GM12801 (cell line): ENCODE measurements at regions not wholly inside any gene's neighbourhood (a gene's known extent, or its start where the extent isn't known, plus 50 kb on each side); places are given as distances from the start of the nearest gene placed in this dataset.

Experiments
- TF ChIP-seq, protein P1 (sequence below): IDR thresholded peaks from one replicate; pipeline ENCODE4 v1.5.1; 2011; ENCODE audit warnings: control low read depth; ENCODE audit not compliant: insufficient read length; ENCODE audit errors: extremely low read depth

DNA sequence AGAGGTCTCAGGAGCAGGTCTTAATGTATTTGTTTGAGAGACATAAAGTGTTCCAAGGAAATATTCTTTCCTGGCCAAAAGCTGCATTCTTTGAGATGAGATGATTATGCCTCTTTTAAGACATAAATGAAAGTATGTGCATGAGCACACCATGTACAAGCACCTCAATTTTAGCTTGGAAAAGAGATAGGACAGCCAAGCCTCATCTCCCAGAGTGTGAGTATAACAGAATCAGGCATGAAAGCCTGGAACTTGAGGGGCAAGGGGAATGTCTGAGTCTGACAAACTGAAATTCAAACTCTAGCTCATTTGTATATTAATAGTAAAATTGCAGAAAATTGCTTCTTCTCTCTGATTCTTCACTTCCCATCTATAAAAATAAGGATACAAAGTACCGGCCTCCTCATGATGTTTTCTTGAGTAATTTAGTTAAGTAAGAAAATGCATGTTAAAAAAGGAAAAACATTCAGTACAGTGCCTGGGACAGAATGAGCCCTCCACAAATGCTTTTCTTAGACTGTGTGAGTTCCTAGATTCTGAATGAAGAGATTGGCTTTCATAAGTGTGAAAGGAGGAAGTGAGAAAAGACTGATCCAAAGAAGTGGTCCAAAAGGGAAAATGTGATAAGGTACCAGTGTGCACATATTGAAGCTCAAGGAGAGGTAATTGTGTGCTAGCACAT, 1260.9 kb upstream of the SORCS1 start:
- TF ChIP-seq, protein P1, sequence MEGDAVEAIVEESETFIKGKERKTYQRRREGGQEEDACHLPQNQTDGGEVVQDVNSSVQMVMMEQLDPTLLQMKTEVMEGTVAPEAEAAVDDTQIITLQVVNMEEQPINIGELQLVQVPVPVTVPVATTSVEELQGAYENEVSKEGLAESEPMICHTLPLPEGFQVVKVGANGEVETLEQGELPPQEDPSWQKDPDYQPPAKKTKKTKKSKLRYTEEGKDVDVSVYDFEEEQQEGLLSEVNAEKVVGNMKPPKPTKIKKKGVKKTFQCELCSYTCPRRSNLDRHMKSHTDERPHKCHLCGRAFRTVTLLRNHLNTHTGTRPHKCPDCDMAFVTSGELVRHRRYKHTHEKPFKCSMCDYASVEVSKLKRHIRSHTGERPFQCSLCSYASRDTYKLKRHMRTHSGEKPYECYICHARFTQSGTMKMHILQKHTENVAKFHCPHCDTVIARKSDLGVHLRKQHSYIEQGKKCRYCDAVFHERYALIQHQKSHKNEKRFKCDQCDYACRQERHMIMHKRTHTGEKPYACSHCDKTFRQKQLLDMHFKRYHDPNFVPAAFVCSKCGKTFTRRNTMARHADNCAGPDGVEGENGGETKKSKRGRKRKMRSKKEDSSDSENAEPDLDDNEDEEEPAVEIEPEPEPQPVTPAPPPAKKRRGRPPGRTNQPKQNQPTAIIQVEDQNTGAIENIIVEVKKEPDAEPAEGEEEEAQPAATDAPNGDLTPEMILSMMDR, result no peak

DNA sequence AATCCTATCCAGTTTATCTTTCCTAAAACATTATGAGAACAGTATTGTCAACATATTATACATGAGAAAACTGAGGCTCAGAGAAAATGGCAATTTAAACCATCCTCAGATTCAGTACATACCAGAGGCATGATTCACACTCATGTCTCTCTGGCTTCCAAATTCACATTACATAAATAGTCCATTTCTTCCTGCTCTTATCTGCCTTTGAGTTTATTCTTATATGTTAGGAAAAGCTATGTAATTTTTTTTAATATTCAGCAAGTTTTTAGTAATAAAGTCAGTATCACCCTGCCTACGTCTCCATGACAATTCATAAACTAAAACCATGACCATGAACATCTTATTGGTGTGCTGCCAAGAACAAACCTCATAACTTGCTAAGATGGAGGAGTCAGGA, 1260.2 kb upstream of the SORCS1 start:
- TF ChIP-seq, protein P1, result no peak

DNA sequence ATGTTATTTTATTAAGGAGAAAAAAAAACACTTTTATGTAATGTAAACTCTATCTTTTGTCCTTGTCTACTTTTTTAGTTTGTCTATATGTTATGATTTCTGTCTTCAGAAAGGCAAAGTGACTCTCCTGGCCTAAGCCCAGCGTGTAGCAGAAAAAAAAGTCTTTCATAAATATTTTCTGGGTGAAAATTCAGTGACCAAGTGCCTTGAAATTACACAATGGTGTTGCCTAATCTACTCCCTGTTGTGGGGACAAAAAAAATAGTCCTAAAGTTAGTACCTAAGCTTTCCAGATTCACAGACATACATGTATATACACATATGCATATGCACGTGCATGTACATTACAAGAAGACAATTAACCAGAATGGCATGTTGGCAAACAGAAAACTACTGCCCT, 1257.8 kb upstream of the SORCS1 start:
- TF ChIP-seq, protein P1, result no peak

DNA sequence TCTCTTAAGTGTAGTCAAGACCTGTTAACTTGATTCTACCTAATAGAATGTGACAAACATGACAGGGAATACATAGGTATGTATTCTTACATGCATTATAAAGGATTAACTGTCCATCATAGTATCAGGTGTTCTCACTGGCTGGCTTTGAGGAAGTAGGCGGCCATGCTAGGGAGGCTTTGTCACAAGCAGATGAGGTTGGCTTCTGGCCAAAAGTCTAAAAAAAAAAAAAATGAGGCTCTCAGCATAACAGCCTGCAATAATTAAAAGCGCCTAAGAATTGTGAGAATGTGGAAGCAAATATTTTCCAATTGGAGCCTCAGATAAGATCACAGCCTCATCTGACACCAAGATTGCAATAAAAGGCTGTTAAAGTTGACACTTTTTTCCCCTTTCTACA, 1256.8 kb upstream of the SORCS1 start:
- TF ChIP-seq, protein P1, result no peak

DNA sequence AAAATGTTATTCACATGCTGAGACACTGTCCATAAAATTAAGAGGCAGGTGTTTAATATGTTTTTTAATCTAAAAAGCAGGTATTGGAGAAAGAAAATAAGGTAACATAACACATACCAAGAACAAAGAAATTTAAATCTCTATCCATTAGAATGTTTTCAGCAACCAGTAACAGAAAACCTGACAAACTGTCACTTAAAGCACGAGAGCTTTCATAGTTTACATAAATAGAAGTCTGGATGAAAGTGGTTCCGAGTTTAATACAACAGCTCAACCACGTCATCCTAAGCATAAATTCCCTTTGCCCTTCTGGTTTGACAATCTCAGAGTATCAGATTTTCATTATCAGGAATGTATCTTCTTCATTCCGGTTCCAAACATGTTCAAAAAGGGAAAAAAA, 1249.4 kb upstream of the SORCS1 start:
- TF ChIP-seq, protein P1, result no peak

DNA sequence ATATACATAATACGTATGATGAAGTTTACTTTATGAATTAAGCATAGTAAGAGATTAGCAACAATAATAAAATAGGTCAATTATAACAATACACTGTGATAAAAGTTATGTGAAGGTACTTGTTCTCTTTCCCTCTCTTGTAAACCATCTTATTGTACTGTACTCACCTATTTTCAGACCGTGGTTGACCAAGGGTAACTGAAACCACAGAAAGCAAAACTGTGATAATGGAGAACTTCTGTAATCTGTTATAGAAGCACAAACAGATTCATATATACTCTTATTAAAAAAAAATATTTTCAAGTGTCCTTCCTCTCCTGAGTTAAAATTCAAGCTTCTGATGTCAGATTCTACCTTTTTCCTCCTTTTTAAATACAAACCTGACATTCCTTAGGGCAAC, 1247.8 kb upstream of the SORCS1 start:
- TF ChIP-seq, protein P1, result no peak

DNA sequence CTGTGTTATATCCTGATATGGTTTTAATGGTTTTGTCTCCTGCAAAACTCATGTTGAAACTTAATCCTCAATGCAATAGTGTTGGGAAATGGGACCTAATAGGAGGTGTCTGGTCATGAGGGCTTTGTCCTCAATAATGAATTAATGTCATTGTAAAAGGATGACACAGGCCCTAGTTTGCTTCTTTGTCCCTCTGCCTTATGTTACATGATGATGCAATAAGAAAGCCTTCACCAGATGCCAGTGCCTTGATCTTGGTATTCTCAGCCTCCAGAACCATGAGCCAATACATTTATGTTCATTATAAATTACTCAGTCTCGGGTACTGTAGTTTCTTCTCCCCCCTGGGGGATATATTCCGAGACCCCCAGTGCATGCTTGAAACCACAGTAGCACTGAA, 1247.4 kb upstream of the SORCS1 start:
- TF ChIP-seq, protein P1, result no peak

DNA sequence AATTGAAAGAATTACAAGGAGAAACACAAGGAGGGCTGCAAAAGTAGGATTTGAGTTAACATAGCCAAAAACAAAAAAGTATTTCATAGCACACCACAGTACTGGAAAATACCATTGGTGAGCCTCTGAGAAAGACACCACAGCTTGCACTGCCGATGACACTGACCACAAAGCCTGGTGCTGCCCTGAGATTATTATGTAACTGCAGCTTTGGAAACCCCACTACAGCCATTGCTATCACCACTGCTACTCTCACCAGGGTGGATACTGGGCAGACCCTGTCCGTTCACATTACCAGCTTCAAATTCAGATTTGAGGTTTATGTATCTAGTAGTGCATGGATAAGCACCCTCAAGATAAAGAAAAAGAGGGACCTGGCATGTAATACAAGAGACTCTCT, 1246.7 kb upstream of the SORCS1 start:
- TF ChIP-seq, protein P1, result no peak
